GM21737 (cell line): ENCODE measurements at regions not wholly inside any gene's neighbourhood (a gene's known extent, or its start where the extent isn't known, plus 50 kb on each side); places are given as distances from the start of the nearest gene placed in this dataset.

Source experiments
- ATAC-seq: cut with Tn5 transposase; IDR thresholded peaks from one replicate; pipeline ENCODE4 v1.9.1; 2021; ENCODE audit warnings: mild to moderate bottlenecking, moderate library complexity; ENCODE audit not compliant: unreplicated experiment

DNA sequence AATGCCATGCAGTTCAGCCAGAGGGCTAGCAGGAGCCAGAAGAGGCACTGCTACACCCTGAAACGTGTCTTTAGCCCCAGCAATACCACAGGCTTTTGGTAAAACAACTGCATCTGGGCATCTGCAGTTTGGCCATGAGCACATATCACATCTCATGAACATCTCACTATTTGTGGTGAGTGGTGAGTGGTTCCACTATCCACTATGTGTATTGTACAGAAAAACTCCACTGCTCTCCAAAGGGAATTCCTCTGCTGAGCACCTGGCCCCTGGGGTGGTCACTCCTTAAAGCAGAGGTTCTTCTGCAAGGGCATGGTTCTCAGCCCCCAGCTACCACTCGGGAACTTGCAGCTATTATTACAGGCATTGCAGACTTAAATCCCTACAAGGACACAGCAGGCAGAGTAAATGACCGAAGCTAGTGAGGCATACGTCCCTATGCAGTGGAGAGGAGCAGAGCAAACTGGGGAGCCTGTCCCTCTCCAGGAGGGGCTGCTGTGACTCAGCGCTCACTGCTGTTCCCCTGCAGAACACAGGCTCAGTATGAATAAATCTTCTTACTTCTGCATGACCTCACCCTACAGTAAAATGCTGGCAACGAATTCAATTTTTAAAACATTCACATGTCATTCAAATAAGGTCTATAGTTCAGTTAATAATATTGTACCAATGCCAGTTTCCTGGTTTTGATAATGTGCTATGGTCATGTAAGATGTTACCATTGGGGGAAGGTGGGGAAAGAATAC is 332.4 kb upstream of the ZNF507 start:
- ATAC-seq: no peak

DNA sequence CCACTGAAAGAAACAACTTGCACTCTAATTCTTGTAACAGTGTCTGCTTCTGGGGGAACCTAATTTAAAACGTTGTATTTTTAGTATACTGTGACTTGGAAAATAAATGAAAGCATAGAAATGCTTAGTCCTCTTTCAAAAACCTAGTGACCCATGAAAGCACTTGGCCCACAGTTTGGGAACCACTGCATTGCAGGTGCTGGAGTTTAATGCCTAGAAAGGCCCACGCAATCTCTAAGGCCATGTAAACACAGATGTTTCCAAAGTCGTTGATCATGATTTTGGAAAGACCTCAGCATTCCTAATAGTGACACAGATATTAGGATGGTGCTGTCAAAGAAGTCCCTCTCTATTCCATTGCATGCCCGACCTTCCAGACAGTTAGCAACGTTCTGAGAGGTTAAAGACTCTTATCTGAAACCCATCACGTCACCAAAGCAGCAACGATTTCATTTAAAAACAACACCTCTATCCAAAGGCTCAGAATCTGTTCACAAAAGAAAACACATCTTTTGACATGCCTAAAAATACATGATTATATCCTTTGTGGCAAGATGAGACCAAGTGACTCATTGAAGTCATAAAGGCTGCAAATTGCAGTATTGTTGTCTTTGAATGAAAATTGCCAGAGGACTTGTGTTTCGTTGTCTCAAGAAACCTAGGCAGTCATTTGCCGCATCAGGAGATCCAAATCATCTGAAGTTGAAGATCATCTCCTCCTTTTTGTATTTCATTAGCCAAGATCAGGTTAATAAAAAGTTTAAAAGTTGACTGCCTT is 328.0 kb upstream of the ZNF507 start:
- no peak for ATAC-seq

DNA sequence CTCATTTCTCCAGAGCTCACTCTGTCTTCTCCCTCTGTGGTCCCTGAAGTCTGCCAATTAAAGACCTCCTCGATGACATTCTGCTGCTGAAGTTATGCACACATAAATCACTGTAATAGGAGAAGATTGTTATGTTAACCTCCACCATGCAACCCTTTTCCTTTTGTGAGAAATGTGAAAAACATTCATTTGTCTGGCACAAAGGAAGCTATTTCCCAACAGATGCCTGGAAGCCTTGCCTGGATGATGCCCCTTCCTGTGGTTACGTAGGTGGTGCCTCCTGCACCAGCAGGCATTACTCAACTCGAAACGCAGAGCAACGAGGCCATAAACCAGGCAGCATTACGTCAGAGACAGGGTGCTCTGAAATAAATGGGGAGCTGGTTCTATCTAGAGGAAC is 327.4 kb upstream of the ZNF507 start:
- ATAC-seq: no peak

DNA sequence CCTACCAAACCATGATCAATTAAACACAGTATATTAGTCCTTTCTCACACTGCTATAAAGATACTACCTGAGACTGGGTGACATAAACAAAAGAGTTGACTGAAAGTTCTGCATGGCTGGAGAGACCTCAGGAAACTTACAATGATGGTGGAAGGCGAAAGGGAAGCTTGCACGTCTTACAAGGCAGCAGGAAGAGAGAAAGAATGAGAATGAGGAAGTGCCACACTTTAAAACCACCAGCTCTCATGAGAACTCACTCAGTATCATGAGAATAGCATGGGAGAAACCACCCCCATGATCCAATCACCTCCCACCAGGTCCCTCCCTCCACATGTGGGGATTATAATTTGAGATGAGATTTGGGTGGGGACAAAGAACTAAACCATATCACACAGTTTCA is 324.9 kb upstream of the ZNF507 start:
- no peak for ATAC-seq

DNA sequence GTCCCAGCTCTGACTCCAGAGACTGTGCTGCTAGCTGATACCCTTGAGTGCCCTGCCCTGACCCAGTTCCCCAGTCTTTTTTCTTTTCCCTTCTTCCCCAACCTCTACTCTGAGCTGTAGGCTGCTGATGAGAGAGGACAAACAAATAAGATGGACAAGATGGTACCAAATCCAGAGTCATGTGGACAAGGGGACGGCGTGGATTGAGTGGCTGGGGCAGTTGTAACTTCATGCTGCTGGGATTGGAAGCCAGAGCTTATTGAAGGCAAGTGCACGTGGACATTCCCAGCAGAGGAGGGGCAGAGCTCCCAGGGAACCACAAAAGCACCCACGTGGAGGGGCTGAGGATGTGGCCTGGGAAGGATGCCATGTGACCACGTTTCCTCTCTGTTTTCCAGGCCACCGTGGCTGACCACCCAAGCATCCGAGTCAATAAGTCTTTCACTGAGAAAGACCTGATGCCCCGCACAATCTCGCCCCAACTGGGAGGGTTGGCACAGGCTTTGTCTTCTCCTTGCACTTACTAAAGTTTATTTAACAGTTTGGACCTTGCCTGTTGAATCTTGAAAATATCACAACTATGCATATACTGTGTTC is 323.3 kb upstream of the ZNF507 start:
- ATAC-seq: no peak

GRCh38 chr19:32022731-32023563 is 322.5 kb upstream of the ZNF507 start:
- no peak for ATAC-seq

DNA sequence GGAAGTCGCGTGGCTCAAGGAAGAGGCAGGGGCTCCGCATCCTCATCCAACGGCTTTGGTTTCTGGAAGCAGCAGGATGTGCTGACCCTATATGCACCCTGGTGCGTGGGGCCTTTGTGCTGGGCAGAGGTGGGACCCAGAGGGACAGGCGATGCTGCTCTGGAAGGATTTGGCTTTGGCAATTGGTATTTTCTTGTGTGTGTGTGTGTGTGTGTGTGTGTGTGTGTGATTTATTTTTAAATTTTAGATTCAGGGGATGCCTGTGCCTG is 321.9 kb upstream of the ZNF507 start:
- no peak for ATAC-seq

DNA sequence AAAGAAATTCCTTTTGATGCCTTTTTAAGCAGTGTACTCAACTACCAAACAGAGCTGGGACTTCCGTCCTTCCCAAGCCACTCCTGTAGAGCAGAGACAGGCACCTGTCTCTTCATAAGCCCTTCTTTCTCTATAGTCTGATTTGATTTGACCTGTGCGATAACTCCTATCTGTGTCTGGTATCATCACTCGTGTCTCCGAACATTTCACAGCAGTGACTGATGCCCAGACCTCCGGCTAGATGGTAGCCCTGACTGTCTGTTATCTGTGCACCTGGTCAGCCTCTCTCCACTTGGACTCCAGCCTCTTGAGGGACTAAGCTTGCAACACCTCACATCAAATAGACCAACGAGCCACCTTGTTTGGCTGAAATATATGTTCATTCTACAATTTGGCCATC is 316.2 kb upstream of the ZNF507 start:
- no peak for ATAC-seq

DNA sequence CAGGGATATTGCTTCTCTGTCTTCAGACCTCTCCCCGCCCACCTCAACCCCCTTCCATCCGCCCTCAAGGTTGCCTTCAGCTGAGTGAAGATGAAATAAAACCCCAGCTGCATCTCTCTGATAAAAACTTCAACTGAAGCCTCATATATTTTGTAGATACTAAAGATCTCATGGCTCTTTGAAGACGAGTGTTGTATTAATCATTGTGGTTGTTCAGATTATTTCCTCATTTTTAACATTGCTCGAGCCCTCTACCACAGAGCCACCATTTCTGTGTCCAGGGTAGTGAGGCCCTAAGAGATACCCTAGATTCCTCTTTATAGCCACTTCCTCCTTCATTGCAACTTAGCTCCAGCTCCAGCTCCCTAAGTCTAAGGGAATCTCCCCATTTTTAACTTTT is 312.8 kb upstream of the ZNF507 start:
- no peak for ATAC-seq

DNA sequence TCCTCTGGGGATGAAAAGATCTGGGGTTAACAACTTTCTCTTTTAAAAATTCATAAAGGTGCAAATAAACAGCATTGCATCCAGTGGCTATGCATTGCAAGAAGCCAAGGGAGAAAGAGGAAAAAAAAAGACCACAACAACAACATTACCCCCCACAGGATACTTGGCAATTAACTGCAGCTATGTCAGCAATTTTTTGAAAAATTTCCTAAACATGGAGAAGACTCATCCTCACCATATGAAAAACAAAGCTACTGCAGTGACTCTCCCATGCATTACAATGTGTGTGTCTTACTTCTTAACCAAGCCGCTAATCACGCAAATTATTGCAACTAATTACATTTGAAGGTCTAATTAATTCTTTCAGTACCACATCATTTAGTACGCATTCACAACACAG is 309.8 kb upstream of the ZNF507 start:
- no peak for ATAC-seq

DNA sequence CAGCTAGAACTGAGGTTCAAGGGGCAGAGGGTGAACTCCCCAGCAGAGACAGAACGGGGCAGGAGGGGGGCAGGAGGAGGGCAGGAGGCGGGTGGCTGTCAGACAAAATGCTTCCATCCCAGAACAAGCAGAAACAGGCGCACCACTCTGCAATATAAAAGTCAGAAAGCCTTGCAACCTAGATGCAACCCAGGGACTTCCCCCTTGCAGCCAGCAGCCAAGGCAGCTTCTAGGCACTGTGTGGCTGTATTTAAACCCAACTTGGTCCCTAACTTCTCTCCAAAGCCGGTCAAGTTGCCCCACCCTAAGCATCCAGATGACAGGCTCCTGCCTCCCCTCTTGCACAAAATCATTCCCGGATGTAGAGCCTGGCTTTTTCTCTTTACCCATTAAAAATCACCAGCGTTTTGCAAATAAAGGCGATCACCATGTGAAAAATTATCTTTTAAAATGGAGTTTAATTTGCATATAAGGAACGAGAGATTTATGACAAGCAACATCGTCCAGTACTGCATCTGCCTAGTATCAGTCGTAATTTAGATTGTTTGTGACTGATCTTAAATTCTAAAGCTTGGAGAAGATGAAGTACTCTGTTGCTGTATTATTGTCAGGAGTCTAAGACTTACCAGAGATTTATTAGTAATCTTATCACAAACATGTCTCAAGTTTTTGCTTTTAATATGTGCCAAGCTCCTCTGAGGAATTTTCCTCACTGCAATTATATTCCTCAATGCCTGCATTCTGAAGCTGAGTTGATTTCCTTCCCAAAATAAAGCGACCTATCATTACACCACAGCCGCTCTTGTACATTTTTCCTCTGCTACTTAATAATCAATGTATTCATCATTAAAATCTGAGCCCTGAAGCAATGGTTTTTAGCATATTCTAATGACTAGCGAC is 307.1 kb upstream of the ZNF507 start:
- ATAC-seq: no peak

DNA sequence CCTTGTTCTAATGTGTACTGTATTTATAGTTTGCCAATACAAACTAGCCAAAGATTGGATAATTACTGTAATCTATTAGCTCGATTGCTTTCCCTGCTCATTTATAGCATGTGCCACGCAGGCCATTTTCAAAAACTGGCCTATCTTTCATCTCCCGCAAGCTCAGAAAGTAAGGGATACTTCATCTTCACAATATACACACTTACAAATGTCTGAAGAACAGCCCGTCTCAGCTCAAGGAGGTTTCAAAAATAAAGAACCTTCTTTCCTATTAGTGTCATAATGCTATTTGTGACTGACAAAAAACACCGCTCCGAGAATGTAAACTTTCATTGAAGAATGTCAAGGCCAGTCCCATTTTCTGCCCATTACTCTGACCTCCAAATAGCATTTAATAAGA is 306.4 kb upstream of the ZNF507 start:
- ATAC-seq: no peak

- ATAC-seq: no peak
Measured at GRCh38 chr19:32039440-32039839, 306.0 kb upstream of the ZNF507 start.

DNA sequence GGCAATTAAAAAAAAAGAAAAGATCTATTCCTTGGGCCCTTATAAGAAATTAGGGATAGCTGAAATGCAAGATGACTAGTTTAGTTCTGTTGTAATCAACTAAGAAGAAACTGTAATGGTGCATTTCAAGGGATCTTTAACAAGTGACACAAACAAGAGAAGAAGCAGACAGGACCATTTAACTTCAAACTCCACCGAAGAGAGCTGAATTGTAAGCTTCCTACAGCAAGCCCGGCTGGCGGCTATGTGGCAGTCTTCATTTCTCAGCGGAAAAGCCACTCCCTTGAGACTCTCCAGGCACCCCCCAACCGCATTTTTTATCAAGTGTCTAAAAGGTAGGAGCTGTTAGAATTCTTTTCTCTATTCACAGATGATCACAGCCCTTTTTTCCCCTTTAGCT is 305.2 kb upstream of the ZNF507 start:
- ATAC-seq: no peak

DNA sequence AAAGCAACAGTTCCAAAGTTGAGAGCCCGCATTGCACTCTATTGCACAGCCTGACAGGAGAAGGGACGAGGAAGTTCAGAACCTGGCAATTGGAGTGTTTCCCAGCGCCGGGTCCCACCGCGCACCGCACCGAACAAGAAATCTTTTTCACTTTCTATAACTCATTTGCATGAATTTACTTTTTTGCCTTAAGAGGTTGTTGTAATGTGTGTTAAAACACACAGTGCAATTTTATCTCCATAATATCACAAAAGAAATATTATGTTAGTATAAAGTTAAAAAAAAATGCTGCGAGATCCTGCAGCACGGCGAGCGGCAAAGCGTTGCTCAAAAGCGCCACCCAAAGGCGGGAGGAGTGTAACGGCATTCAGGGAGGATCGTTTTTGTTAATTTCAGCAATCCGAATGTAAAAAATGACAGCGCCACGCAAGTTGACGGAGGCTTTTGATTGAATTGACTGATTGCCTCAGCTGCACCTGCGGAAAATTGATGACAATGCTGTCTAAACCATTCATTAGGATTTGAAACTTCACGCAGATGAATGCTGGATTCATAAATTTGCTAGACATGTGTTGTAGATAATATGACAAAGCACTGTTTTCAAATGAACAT is 303.6 kb upstream of the ZNF507 start:
- ATAC-seq: no peak

GRCh38 chr19:32047788-32048187 is 297.6 kb upstream of the ZNF507 start:
- ATAC-seq: no peak

DNA sequence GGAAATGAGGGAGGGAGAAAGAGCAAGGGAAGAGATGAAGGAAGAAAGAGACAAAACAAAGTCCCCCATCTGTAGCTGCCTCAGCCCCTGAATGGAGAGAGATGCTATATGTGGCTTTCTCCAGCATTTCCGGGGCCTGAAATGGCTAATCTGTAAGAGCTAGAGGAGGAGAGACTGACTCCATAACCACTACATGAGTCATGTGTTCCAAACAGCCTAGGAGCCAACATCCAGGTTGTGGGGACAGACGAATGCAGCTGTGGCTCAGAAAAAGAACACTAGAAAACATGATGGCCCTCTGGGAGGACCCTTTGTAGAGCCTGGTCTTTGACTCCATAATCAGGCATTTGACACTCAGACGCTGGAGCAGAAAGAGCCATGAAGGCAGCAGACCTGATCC is 292.0 kb upstream of the ZNF507 start:
- ATAC-seq: no peak

- no peak for ATAC-seq
Measured at GRCh38 chr19:32053861-32054260, 291.5 kb upstream of the ZNF507 start.

DNA sequence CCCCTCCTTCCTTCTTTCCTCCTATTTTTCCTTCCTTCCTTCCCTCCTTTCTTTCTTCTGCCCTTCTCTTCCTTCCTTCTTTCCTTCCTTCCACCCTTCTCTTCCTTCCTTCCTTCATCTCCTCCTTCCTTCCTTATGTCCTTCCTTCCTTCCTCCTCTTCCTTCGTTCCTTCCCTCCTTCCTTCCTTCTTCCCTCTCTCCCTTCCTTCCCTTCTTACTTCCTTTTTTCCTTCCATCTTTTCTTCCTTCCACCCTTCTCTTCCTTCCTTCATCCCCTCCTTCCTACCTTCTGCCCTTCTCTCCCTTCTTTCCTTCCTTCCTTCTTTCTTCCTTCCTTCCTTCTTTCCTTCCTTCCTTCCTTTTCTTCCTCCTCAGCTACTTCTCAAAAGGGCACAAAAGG is 287.3 kb upstream of the ZNF507 start:
- ATAC-seq: no peak

DNA sequence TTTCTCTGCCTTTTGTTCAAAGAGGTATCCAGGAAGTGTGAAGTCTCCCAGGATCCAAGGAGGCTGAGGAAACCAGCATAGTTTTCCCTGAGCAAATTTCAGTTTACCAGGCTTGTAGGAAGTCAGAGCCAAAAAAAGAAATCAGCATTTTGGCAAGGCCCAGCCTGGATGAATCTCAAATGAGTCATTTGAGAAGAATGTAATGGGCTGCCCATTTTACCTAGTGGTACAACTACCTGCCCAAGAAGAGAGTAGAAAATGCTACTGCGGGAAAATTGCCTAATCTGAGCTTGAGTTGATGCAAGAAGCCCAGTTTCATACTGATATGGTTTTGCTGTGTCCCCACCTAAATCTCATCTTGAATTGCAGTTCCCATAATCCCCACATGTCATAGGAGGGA is 284.1 kb upstream of the ZNF507 start:
- ATAC-seq: no peak
